Lower leg skin (tissue), 3 donors: ENCODE measurements at regions not wholly inside any gene's neighbourhood (a gene's known extent, or its start where the extent isn't known, plus 50 kb on each side); places are given as distances from the start of the nearest gene placed in this dataset.

Experiments
- POLR2A ChIP-seq, 2 donors: fragments of 450-650 bp; IDR thresholded peaks; one replicate each; pipeline ENCODE4 v1.6.1; 2016 to 2017; ENCODE audit warnings: antibody characterized with exemption in 2 of 2, mild to moderate bottlenecking in 1 of 2, moderate library complexity in 1 of 2
- TF ChIP-seq, protein P1 (sequence below), 3 donors: fragments of 450-650 bp; IDR thresholded peaks; one replicate each; pipeline ENCODE4 v1.5.1; 2016; ENCODE audit warnings: antibody characterized with exemption in 3 of 3, mild to moderate bottlenecking in 3 of 3, moderate library complexity in 2 of 3

DNA sequence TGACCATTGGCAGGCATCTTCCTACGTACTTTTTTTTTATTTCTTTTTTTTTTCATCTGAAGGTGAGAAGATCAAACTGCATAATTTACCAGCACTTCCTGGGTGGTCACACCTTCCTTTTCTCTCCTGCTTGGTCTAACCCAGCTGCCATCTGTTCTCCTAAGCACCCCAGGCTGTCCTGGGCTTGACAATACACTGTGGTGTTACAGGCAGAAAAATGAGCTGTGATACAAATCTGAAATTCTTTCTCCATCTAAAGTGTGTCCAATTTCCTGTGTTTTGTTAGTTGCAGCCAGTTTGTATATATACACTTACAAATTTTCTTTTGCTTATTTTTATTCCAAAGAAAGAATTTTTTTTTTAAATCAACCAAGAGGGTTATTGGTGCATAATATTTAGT, 786.0 kb upstream of the ZEB2 start:
- TF ChIP-seq, protein P1, sequence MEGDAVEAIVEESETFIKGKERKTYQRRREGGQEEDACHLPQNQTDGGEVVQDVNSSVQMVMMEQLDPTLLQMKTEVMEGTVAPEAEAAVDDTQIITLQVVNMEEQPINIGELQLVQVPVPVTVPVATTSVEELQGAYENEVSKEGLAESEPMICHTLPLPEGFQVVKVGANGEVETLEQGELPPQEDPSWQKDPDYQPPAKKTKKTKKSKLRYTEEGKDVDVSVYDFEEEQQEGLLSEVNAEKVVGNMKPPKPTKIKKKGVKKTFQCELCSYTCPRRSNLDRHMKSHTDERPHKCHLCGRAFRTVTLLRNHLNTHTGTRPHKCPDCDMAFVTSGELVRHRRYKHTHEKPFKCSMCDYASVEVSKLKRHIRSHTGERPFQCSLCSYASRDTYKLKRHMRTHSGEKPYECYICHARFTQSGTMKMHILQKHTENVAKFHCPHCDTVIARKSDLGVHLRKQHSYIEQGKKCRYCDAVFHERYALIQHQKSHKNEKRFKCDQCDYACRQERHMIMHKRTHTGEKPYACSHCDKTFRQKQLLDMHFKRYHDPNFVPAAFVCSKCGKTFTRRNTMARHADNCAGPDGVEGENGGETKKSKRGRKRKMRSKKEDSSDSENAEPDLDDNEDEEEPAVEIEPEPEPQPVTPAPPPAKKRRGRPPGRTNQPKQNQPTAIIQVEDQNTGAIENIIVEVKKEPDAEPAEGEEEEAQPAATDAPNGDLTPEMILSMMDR (IDR thresholded peaks at IDR 0.05), result no peak
- TF ChIP-seq POLR2A (IDR thresholded peaks at IDR 0.05), result no peak
